MM.1S (cell line): ENCODE measurements at regions not wholly inside any gene's neighbourhood (a gene's known extent, or its start where the extent isn't known, plus 50 kb on each side); places are given as distances from the start of the nearest gene placed in this dataset.

Experiments
- EZH2 ChIP-seq: fragments of 300-600 bp; sonication (generic); optimal IDR thresholded peaks from 2 replicates; pipeline ENCODE3; 2017; ENCODE audit warnings: low read depth, mild to moderate bottlenecking, antibody characterized with exemption, low read length, mixed read lengths
- EZH2phosphoT487 ChIP-seq: fragments of 300-600 bp; sonication (generic); IDR thresholded peaks from 2 replicates; pipeline ENCODE4 v1.6.1; 2018; ENCODE audit warnings: antibody characterized with exemption, low read length
- TF ChIP-seq, protein P1 (sequence below): fragments of 300-600 bp; sonication (generic); IDR thresholded peaks from 2 replicates; pipeline ENCODE4 v1.5.1; 2016; ENCODE audit warnings: antibody characterized with exemption, low read length, mixed read lengths

DNA sequence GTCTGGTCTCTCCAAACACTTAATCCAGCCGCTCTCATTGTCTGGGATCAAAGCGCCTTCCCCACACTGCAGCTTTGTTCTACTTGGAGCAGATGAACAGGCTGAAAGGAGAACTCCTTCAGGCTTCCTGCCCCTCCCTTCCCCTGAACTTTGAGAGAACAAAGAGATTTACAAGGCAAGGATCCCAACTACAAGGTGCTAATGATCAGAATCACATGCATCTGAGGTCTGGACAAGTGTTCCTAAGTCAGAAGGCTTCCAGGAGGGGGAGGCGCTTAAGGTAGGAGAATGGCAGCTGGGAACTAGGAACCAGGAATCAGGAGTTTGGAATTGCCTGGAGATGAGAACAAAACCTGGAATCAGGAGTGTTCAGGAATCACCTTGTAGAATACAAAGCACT lies 606.3 kb upstream of the CDH11 start:
- TF ChIP-seq, protein P1, sequence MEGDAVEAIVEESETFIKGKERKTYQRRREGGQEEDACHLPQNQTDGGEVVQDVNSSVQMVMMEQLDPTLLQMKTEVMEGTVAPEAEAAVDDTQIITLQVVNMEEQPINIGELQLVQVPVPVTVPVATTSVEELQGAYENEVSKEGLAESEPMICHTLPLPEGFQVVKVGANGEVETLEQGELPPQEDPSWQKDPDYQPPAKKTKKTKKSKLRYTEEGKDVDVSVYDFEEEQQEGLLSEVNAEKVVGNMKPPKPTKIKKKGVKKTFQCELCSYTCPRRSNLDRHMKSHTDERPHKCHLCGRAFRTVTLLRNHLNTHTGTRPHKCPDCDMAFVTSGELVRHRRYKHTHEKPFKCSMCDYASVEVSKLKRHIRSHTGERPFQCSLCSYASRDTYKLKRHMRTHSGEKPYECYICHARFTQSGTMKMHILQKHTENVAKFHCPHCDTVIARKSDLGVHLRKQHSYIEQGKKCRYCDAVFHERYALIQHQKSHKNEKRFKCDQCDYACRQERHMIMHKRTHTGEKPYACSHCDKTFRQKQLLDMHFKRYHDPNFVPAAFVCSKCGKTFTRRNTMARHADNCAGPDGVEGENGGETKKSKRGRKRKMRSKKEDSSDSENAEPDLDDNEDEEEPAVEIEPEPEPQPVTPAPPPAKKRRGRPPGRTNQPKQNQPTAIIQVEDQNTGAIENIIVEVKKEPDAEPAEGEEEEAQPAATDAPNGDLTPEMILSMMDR: no peak
- TF ChIP-seq EZH2phosphoT487 (no peak), EZH2 (no peak)
